B cell (primary cell): ENCODE measurements at regions not wholly inside any gene's neighbourhood (a gene's known extent, or its start where the extent isn't known, plus 50 kb on each side); places are given as distances from the start of the nearest gene placed in this dataset.

Experiments used
- ATAC-seq: fragments of 200-7000 bp; cut with Tn5 transposase; one replicate; pipeline ENCODE4 v1.10.0; 2021; ENCODE audit warnings: low read depth, mild to moderate bottlenecking, moderate number of reproducible peaks, moderate library complexity
- CTCF ChIA-PET: fragments of 350-600 bp; sonication (Branson Sonifier 250); formaldehyde crosslinking; loops from one replicate; lab custom pipeline; 2021; ENCODE audit warnings: antibody characterized with exemption, inconsistent platforms; lab: Charles Lee
- POLR2A ChIA-PET: fragments of 350-600 bp; sonication (Branson Sonifier 250); formaldehyde crosslinking; loops from one replicate; lab custom pipeline; 2021; ENCODE audit warnings: antibody characterized with exemption; lab: Charles Lee
- DNase-seq: peaks from one replicate; pipeline ENCODE4 v3.0.0; 2013
- H2AFZ ChIP-seq: 2 replicates; pipeline ENCODE4 v1.6.1; 2012; ENCODE audit warnings: mild to moderate bottlenecking, low read depth, low read length; ENCODE audit not compliant: insufficient read depth, poor library complexity, severe bottlenecking
- H3K27ac ChIP-seq, 2 donors: 1 replicate in 1 of 2; 2 replicates in 1 of 2; pipeline ENCODE4 v1.5.1; 2012 to 2013; ENCODE audit warnings: low read length in 2 of 2, mild to moderate bottlenecking in 2 of 2, moderate library complexity in 1 of 2
- H3K27me3 ChIP-seq, 4 experiments: fragments of 200-600 bp in 1 of 4; sonication (generic) in 1 of 4; replicated peaks in 1 of 4; 1 replicate in 2 of 4; 2 replicates in 2 of 4; pipeline versions ENCODE4 v1.6.1 to v1.7.0; 2013 to 2016; ENCODE audit warnings: low read length in 3 of 4, mild to moderate bottlenecking in 2 of 4, mixed read lengths in 1 of 4, moderate library complexity in 1 of 4; ENCODE audit not compliant: insufficient read depth in 4 of 4, control insufficient read depth in 3 of 4; ENCODE audit errors: control extremely low read depth in 1 of 4
- H3K36me3 ChIP-seq, 2 experiments: replicated peaks in 1 of 2; 1 replicate in 1 of 2; 2 replicates in 1 of 2; pipeline versions ENCODE4 v1.6.1 to v1.7.1; 2013; ENCODE audit warnings: low read length in 1 of 2; ENCODE audit not compliant: insufficient read depth in 2 of 2, control insufficient read depth in 1 of 2; ENCODE audit errors: control extremely low read depth in 1 of 2, extremely low read depth in 1 of 2
- H3K4me1 ChIP-seq, 2 donors: fragments of 200-600 bp in 1 of 2; sonication (generic) in 1 of 2; 1 replicate in 1 of 2; 2 replicates in 1 of 2; pipeline versions ENCODE4 v1.5.1 to v1.6.1; 2013 to 2017; ENCODE audit warnings: low read length in 2 of 2; ENCODE audit not compliant: control insufficient read depth in 2 of 2, insufficient read depth in 2 of 2
- H3K4me2 ChIP-seq: replicated peaks from 2 replicates; pipeline ENCODE3; 2012; ENCODE audit warnings: mild to moderate bottlenecking, low read depth, low read length; ENCODE audit not compliant: poor library complexity, severe bottlenecking
- H3K4me3 ChIP-seq, 5 experiments: fragments of 200-600 bp in 1 of 5; sonication (generic) in 1 of 5; 1 replicate in 3 of 5; 2 replicates in 2 of 5; pipeline versions ENCODE4 v1.5.1 to v1.7.0; 2011 to 2016; ENCODE audit warnings: low read length in 4 of 5, mild to moderate bottlenecking in 4 of 5, low read depth in 2 of 5, control low read depth in 1 of 5, moderate library complexity in 1 of 5; ENCODE audit not compliant: insufficient read depth in 1 of 5; ENCODE audit errors: control extremely low read depth in 1 of 5, extremely low read depth in 1 of 5
- H3K79me2 ChIP-seq: fragments of 200-600 bp; sonication (generic); one replicate; pipeline ENCODE4 v1.6.0; 2016; ENCODE audit warnings: low read length; ENCODE audit not compliant: control insufficient read depth, insufficient read depth
- H3K9ac ChIP-seq: fragments of 200-600 bp; sonication (generic); 2 replicates; pipeline ENCODE4 v1.6.1; 2017; ENCODE audit warnings: mild to moderate bottlenecking, low read length, moderate library complexity
- H3K9me3 ChIP-seq, 3 donors: one replicate each; pipeline versions ENCODE4 v1.6.1 to v1.7.1; 2013; ENCODE audit warnings: low read length in 2 of 3; ENCODE audit not compliant: control insufficient read depth in 2 of 3, insufficient read depth in 1 of 3; ENCODE audit errors: control extremely low read depth in 1 of 3
- H4K20me1 ChIP-seq: 2 replicates; pipeline ENCODE4 v1.6.0; 2012; ENCODE audit warnings: mild to moderate bottlenecking, low read length; ENCODE audit not compliant: insufficient read depth, control insufficient read depth, poor library complexity, severe bottlenecking
- H3K27ac Mint-ChIP-seq: one replicate; pipeline ENCODE4 v1.8.0; 2021; ENCODE audit warnings: mixed read lengths
- H3K27me3 Mint-ChIP-seq: one replicate; pipeline ENCODE4 v1.8.0; 2021; ENCODE audit warnings: mixed read lengths
- H3K4me1 Mint-ChIP-seq: one replicate; pipeline ENCODE4 v1.8.0; 2021; ENCODE audit warnings: mixed read lengths
- H3K4me3 Mint-ChIP-seq: one replicate; pipeline ENCODE4 v1.8.0; 2021; ENCODE audit warnings: mixed read lengths
- H3K9me3 Mint-ChIP-seq: one replicate; pipeline ENCODE4 v1.8.0; 2022; ENCODE audit warnings: mixed read lengths; ENCODE audit not compliant: insufficient read depth
- EZH2 ChIP-seq: IDR thresholded peaks from 2 replicates; pipeline ENCODE4 v1.6.1; 2012; ENCODE audit warnings: borderline replicate concordance, low read depth, mild to moderate bottlenecking, moderate library complexity, low read length; ENCODE audit not compliant: insufficient read depth, poor library complexity, severe bottlenecking
- WGBS: methylation state at CpG from one replicate; pipeline ENCODE4 v1.1.5; 2013; ENCODE audit warnings: missing lambda C conversion rate; ENCODE audit not compliant: insufficient coverage; 5-methylcytosine and 5-hydroxymethylcytosine counted together
- intact Hi-C: fragments of 100-400 bp; cut with micrococcal nuclease; formaldehyde crosslinking; loops from one replicate; pipeline ENCODE4 v1.10.0; 2022
- TF ChIP-seq, protein P1 (sequence below): fragments of 200-600 bp; IDR thresholded peaks from one replicate; pipeline ENCODE4 v1.8.0; 2022; ENCODE audit warnings: antibody characterized with exemption, mild to moderate bottlenecking

- Histone ChIP-seq H2AFZ (no peak overlapping the region), H4K20me1 (no peaks in the 10 kb centered on the region), H3K4me3 (no peak overlapping the region), H3K9ac (no peak overlapping the region), H3K9me3 (no peaks in the 10 kb centered on the region), H3K27ac (no peak overlapping the region), H3K36me3 (no peaks in the 10 kb centered on the region), H3K27me3 (no peaks in the 10 kb centered on the region), H3K79me2 (no peaks in the 10 kb centered on the region), H3K4me1 (no peaks in the 10 kb centered on the region), H3K4me2 (no peak overlapping the region)
- ATAC-seq: no peak
- no CpG with 5 or more reads among the region's 2 CpGs for WGBS
- Mint-ChIP-seq H3K27me3 (peaks cover 4% of the 10 kb centered on the region), H3K27ac (no peak overlapping the region), H3K4me1 (no peaks in the 10 kb centered on the region), H3K4me3 (no peak overlapping the region), H3K9me3 (no peaks in the 10 kb centered on the region)
- intact Hi-C loops: no loop called here
- POLR2A ChIA-PET: no interaction called here
- no peak for TF ChIP-seq EZH2
- TF ChIP-seq, protein P1, sequence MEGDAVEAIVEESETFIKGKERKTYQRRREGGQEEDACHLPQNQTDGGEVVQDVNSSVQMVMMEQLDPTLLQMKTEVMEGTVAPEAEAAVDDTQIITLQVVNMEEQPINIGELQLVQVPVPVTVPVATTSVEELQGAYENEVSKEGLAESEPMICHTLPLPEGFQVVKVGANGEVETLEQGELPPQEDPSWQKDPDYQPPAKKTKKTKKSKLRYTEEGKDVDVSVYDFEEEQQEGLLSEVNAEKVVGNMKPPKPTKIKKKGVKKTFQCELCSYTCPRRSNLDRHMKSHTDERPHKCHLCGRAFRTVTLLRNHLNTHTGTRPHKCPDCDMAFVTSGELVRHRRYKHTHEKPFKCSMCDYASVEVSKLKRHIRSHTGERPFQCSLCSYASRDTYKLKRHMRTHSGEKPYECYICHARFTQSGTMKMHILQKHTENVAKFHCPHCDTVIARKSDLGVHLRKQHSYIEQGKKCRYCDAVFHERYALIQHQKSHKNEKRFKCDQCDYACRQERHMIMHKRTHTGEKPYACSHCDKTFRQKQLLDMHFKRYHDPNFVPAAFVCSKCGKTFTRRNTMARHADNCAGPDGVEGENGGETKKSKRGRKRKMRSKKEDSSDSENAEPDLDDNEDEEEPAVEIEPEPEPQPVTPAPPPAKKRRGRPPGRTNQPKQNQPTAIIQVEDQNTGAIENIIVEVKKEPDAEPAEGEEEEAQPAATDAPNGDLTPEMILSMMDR: no peak
- DNase-seq: no peak
- CTCF ChIA-PET: interaction anchor here (0.6 to 1.3 kb wide), 2 partner anchors 10 to 623 kb away, joined by 3 read pairs; no protein-coding TSS in a partner anchor
These were observed 81.7 kb upstream of the POU1F1 start for GRCh38 chr3:87358066-87358465.

- Mint-ChIP-seq H3K4me1 (no peaks in the 10 kb centered on the region), H3K9me3 (no peaks in the 10 kb centered on the region), H3K27ac (no peak overlapping the region), H3K4me3 (no peak overlapping the region), H3K27me3 (peaks cover 5% of the 10 kb centered on the region)
- POLR2A ChIA-PET: no interaction called here
- DNase-seq (no peak), ATAC-seq (no peak)
- H2AFZ ChIP-seq: no peak overlapping the region
- intact Hi-C loops: no loop called here
- H3K36me3 ChIP-seq: no peaks in the 10 kb centered on the region
- no peaks in the 10 kb centered on the region for H3K4me1 ChIP-seq
- TF ChIP-seq, protein P1: no peak
- no peak for TF ChIP-seq EZH2
- H3K4me3 ChIP-seq: no peak overlapping the region
- no peak overlapping the region for H3K9ac ChIP-seq
- no peaks in the 10 kb centered on the region for H4K20me1 ChIP-seq
- no peak overlapping the region for H3K27ac ChIP-seq
- H3K9me3 ChIP-seq: no peaks in the 10 kb centered on the region
- no peak overlapping the region for H3K4me2 ChIP-seq
- H3K79me2 ChIP-seq: no peaks in the 10 kb centered on the region
- CTCF ChIA-PET: interaction anchor here (0.6 to 2.1 kb wide), 2 partner anchors 651 to 753 kb away, joined by 3 to 6 read pairs; no protein-coding TSS in a partner anchor
- no peaks in the 10 kb centered on the region for H3K27me3 ChIP-seq
These were observed 78.0 kb upstream of the POU1F1 start for GRCh38 chr3:87354398-87354797.
